ENCODE measurements at regions not wholly inside any gene's neighbourhood (a gene's known extent, or its start where the extent isn't known, plus 50 kb on each side); places are given as distances from the start of the nearest gene placed in this dataset.

- TF ChIP-seq EZH2 (IDR thresholded peaks at IDR 0.05; ENCODE audit: insufficient read depth, poor library complexity, severe bottlenecking) (no peak), EZH2phosphoT487 (IDR thresholded peaks at IDR 0.05; ENCODE audit: insufficient read depth, low read depth) (no peak)
Observed at GRCh38 chr5:165161204-165161603, 1655.8 kb downstream of the MAT2B start.
